Type B pancreatic cell (in vitro differentiated cells): ENCODE measurements at regions not wholly inside any gene's neighbourhood (a gene's known extent, or its start where the extent isn't known, plus 50 kb on each side); places are given as distances from the start of the nearest gene placed in this dataset.

ENCODE experiments used
- DNase-seq: peaks from one replicate; pipeline ENCODE4 v3.0.0; 2021; ENCODE audit warnings: mixed read lengths; ENCODE audit not compliant: unreplicated experiment; ENCODE audit errors: extremely low spot score
- H3K27ac Mint-ChIP-seq: 2 replicates; pipeline ENCODE4 v1.8.0; 2021; ENCODE audit warnings: mild to moderate bottlenecking, mixed read lengths
- H3K27me3 Mint-ChIP-seq: 2 replicates; pipeline ENCODE4 v1.8.0; 2021; ENCODE audit warnings: mixed read lengths
- H3K36me3 Mint-ChIP-seq: 2 replicates; pipeline ENCODE4 v1.8.0; 2021; ENCODE audit warnings: mixed read lengths
- H3K4me1 Mint-ChIP-seq: one replicate; pipeline ENCODE4 v1.8.0; 2021; ENCODE audit warnings: mixed read lengths; ENCODE audit not compliant: unreplicated experiment
- H3K4me3 Mint-ChIP-seq: 2 replicates; pipeline ENCODE4 v1.8.0; 2021; ENCODE audit warnings: mild to moderate bottlenecking, mixed read lengths
- H3K9me3 Mint-ChIP-seq: 2 replicates; pipeline ENCODE4 v1.8.0; 2021; ENCODE audit warnings: mixed read lengths
- TF ChIP-seq, protein P1 (sequence below): fragments of 200-600 bp; sonication (generic); conservative IDR thresholded peaks from 2 replicates; pipeline ENCODE4 v1.5.0; 2021; ENCODE audit warnings: antibody characterized with exemption, mild to moderate bottlenecking

DNA sequence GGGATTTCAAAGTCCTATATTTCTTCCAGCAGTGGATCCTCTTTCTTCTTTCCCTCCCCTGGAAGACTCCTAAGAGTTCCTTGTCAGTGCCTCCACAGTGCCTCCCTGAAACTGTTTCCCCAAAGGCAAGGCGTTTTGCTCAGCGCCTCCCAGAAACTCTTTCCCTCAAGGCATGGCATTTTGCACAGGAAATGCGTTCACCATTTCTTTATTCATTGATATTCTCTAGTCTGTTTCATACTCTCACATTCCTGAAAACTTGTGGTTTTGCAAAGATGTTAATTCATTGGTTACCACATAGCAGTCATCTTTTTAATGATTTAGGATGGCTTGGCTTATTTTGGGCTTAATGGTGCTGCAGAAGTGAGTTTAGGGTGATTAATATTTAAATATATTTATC, 177.3 kb upstream of the SLC10A2 start:
- Mint-ChIP-seq H3K4me3 (no peak overlapping the region), H3K9me3 (peaks cover 4% of the 10 kb centered on the region), H3K36me3 (no peaks in the 10 kb centered on the region), H3K4me1 (no peaks in the 10 kb centered on the region), H3K27me3 (no peaks in the 10 kb centered on the region), H3K27ac (no peak overlapping the region)
- DNase-seq = no peak
- TF ChIP-seq, protein P1, sequence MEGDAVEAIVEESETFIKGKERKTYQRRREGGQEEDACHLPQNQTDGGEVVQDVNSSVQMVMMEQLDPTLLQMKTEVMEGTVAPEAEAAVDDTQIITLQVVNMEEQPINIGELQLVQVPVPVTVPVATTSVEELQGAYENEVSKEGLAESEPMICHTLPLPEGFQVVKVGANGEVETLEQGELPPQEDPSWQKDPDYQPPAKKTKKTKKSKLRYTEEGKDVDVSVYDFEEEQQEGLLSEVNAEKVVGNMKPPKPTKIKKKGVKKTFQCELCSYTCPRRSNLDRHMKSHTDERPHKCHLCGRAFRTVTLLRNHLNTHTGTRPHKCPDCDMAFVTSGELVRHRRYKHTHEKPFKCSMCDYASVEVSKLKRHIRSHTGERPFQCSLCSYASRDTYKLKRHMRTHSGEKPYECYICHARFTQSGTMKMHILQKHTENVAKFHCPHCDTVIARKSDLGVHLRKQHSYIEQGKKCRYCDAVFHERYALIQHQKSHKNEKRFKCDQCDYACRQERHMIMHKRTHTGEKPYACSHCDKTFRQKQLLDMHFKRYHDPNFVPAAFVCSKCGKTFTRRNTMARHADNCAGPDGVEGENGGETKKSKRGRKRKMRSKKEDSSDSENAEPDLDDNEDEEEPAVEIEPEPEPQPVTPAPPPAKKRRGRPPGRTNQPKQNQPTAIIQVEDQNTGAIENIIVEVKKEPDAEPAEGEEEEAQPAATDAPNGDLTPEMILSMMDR = no peak

DNA sequence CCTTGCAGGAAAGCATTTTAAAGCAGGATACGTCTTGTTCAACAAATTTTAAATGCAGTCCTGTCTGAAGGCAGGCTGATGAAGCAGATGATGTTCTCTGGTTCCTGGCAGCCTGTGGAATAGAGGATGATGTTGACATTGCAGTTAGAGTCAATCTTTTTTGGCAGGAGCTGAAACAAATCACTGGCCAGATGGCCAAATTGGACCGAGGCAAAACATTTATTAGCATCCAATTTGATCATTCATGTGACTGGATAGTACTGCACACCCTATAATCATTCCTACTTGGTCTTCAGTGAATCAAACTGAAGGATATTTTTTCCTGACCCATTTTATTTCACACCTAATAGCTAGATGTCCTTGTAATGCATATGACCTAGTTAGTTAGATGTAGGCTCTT, 172.2 kb upstream of the SLC10A2 start:
- H3K9me3 Mint-ChIP-seq = peaks cover 3% of the 10 kb centered on the region
- H3K27me3 Mint-ChIP-seq = no peaks in the 10 kb centered on the region
- no peaks in the 10 kb centered on the region for H3K36me3 Mint-ChIP-seq
- H3K4me1 Mint-ChIP-seq = no peaks in the 10 kb centered on the region
- H3K4me3 Mint-ChIP-seq = no peak overlapping the region
- DNase-seq = no peak
- no peak overlapping the region for H3K27ac Mint-ChIP-seq
- TF ChIP-seq, protein P1 = no peak

DNA sequence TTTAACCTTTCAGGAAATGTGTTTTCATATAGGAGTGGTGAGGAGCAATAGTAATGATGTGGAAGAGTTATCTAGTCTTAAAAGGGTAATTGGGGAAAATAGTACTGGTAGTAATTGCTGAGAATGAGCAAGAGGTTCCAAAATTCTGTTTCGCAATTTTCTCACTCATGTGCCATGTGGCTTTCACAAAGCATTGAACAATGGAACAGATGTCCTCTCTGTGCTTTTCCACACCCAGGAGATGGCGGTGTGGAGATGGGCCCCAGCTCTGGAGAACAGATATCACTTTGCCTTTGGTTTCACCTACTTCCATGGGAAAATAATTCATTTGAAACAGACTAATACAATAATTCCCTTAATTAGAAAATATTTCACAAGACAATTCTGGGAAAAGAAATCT, 170.0 kb upstream of the SLC10A2 start:
- Mint-ChIP-seq H3K36me3 (no peaks in the 10 kb centered on the region), H3K4me3 (no peak overlapping the region), H3K9me3 (peaks cover 18% of the 10 kb centered on the region), H3K27ac (no peak overlapping the region), H3K27me3 (no peaks in the 10 kb centered on the region), H3K4me1 (no peaks in the 10 kb centered on the region)
- TF ChIP-seq, protein P1 = no peak
- no peak for DNase-seq

DNA sequence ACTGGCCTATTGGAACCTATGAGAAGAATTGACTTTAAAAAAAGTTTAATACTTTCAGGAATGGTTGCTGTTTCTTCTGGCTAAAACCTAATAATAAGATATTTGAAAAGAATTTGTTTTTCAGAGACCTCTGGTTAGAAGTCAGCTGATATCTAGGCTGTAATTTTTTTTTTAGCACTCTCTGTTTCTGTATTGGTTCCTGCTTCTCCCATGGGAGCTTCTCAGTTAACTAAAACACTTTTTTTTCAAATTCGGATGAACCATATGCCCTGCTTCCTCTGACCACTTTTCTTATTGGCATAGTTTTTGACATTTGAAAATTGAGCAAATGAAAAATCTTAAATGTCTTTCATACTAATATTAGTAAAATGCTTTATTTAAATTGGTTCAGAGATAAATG, 163.5 kb upstream of the SLC10A2 start:
- no peaks in the 10 kb centered on the region for H3K27me3 Mint-ChIP-seq
- no peak overlapping the region for H3K27ac Mint-ChIP-seq
- peaks cover 19% of the 10 kb centered on the region for H3K9me3 Mint-ChIP-seq
- H3K36me3 Mint-ChIP-seq = no peaks in the 10 kb centered on the region
- no peak for DNase-seq
- TF ChIP-seq, protein P1 = no peak
- no peak overlapping the region for H3K4me3 Mint-ChIP-seq
- H3K4me1 Mint-ChIP-seq = no peaks in the 10 kb centered on the region

DNA sequence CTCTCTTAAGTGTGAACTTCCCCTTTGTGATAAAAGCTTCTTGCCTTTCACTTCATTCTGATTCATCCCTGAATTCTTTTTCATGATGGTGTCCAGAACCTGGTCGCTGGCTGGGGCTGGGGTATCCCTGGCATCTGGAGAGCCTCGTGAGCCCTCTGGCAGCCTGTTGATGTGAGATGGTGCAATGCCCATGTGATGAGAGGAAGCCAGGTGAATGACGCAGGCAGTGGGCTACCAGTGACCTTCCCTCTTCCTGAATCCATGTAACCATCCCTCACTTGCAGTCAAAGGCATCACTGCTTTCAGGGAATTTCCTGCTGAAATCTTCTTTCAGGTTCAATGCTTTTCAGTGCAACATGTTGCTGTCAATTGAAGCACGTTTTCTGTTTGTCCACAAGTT, 158.6 kb upstream of the SLC10A2 start:
- Mint-ChIP-seq H3K27me3 (no peaks in the 10 kb centered on the region), H3K4me1 (no peaks in the 10 kb centered on the region), H3K4me3 (no peak overlapping the region), H3K36me3 (no peaks in the 10 kb centered on the region), H3K27ac (no peak overlapping the region), H3K9me3 (peaks cover 4% of the 10 kb centered on the region)
- TF ChIP-seq, protein P1 = no peak
- DNase-seq = no peak

DNA sequence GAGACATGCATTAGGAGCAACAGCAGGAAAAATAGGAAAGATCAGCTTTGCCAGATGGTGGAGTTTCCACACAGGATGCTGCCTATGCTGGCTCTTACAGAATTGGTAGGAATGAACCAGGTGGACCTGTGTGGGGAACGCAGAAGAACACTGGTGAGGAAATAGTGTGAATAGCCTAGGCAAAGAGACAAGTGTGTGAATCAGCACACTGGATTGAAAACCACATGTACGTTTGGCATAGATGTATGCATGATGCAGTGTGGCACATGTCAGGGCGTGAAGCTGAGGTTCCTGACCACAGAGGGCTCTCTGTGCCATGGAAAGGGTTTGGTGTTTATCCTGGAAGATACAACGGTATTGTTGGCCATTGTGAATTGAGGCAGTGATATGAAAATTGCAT, 156.5 kb upstream of the SLC10A2 start:
- Mint-ChIP-seq H3K4me1 (no peaks in the 10 kb centered on the region), H3K27ac (no peak overlapping the region)

More for the DNA sequence above, 156.5 kb upstream of the SLC10A2 start:
- TF ChIP-seq, protein P1 = no peak
- H3K36me3 Mint-ChIP-seq = no peaks in the 10 kb centered on the region
- no peaks in the 10 kb centered on the region for H3K27me3 Mint-ChIP-seq
- no peak overlapping the region for H3K4me3 Mint-ChIP-seq
- peaks cover 5% of the 10 kb centered on the region for H3K9me3 Mint-ChIP-seq
- DNase-seq = no peak
